BLaER1 (cell line): ENCODE measurements at regions not wholly inside any gene's neighbourhood (a gene's known extent, or its start where the extent isn't known, plus 50 kb on each side); places are given as distances from the start of the nearest gene placed in this dataset.

Source experiments
- H3K27ac ChIP-seq: shearing (Covaris generic); formaldehyde crosslinking; 2 replicates; pipeline ENCODE4 v1.8.1; 2022
- H3K27me3 ChIP-seq: shearing (Covaris generic); formaldehyde crosslinking; 2 replicates; pipeline ENCODE4 v1.8.1; 2022
- H3K36me3 ChIP-seq: shearing (Covaris generic); formaldehyde crosslinking; 2 replicates; pipeline ENCODE4 v1.8.1; 2022
- H3K4me1 ChIP-seq: shearing (Covaris generic); formaldehyde crosslinking; 2 replicates; pipeline ENCODE4 v1.8.1; 2022
- H3K4me2 ChIP-seq: shearing (Covaris generic); formaldehyde crosslinking; 2 replicates; pipeline ENCODE4 v1.8.1; 2022
- H3K4me3 ChIP-seq: shearing (Covaris generic); formaldehyde crosslinking; 2 replicates; pipeline ENCODE4 v1.8.1; 2022
- H3K9ac ChIP-seq: shearing (Covaris generic); formaldehyde crosslinking; 2 replicates; pipeline ENCODE4 v1.8.1; 2022
- H3K9me3 ChIP-seq: shearing (Covaris generic); formaldehyde crosslinking; 2 replicates; pipeline ENCODE4 v1.8.1; 2022
- H4K20me1 ChIP-seq: shearing (Covaris generic); formaldehyde crosslinking; 2 replicates; pipeline ENCODE4 v1.8.1; 2022
- Cebpa-rat ChIP-seq: shearing (Covaris generic); IDR thresholded peaks from 2 replicates; pipeline ENCODE4 v1.8.1; 2022

- Histone ChIP-seq H3K27ac (no peak overlapping the region), H4K20me1 (no peaks in the 10 kb centered on the region), H3K9me3 (no peaks in the 10 kb centered on the region), H3K9ac (no peak overlapping the region), H3K4me1 (no peaks in the 10 kb centered on the region), H3K4me3 (no peak overlapping the region), H3K27me3 (no peaks in the 10 kb centered on the region), H3K4me2 (no peak overlapping the region), H3K36me3 (no peaks in the 10 kb centered on the region)
- TF ChIP-seq Cebpa-rat: no peak
Observed at GRCh38 chr20:40191573-40191972, 497.5 kb downstream of the MAFB start.

GRCh38 chr20:40189621-40190020 is 499.4 kb downstream of the MAFB start:
- Histone ChIP-seq H3K27me3 (no peaks in the 10 kb centered on the region), H4K20me1 (no peaks in the 10 kb centered on the region), H3K4me1 (no peaks in the 10 kb centered on the region), H3K4me3 (no peak overlapping the region), H3K9ac (no peak overlapping the region), H3K36me3 (no peaks in the 10 kb centered on the region), H3K4me2 (no peak overlapping the region), H3K27ac (no peak overlapping the region), H3K9me3 (no peaks in the 10 kb centered on the region)
- no peak for TF ChIP-seq Cebpa-rat

GRCh38 chr20:40188319-40188718 is 500.7 kb downstream of the MAFB start:
- H3K4me1 ChIP-seq: no peaks in the 10 kb centered on the region
- H3K4me2 ChIP-seq: no peak overlapping the region
- no peaks in the 10 kb centered on the region for H3K9me3 ChIP-seq
- H3K4me3 ChIP-seq: no peak overlapping the region
- H4K20me1 ChIP-seq: no peaks in the 10 kb centered on the region
- H3K27me3 ChIP-seq: no peaks in the 10 kb centered on the region
- no peak overlapping the region for H3K9ac ChIP-seq
- TF ChIP-seq Cebpa-rat: no peak
- H3K27ac ChIP-seq: no peak overlapping the region
- no peaks in the 10 kb centered on the region for H3K36me3 ChIP-seq

- H3K9ac ChIP-seq: no peak overlapping the region
- no peaks in the 10 kb centered on the region for H4K20me1 ChIP-seq
- TF ChIP-seq Cebpa-rat: no peak
- H3K4me3 ChIP-seq: no peak overlapping the region
- no peaks in the 10 kb centered on the region for H3K9me3 ChIP-seq
- H3K4me1 ChIP-seq: no peaks in the 10 kb centered on the region
- H3K27ac ChIP-seq: no peak overlapping the region
- H3K27me3 ChIP-seq: no peaks in the 10 kb centered on the region
- H3K4me2 ChIP-seq: no peak overlapping the region
- H3K36me3 ChIP-seq: no peaks in the 10 kb centered on the region
Observed at GRCh38 chr20:40186826-40187225, 502.2 kb downstream of the MAFB start.

- no peak for TF ChIP-seq Cebpa-rat
- no peak overlapping the region for H3K4me2 ChIP-seq
- no peak overlapping the region for H3K4me3 ChIP-seq
- no peak overlapping the region for H3K27ac ChIP-seq
- H3K9ac ChIP-seq: no peak overlapping the region
- no peaks in the 10 kb centered on the region for H3K36me3 ChIP-seq
- no peaks in the 10 kb centered on the region for H4K20me1 ChIP-seq
- H3K9me3 ChIP-seq: no peaks in the 10 kb centered on the region
- no peaks in the 10 kb centered on the region for H3K27me3 ChIP-seq
- H3K4me1 ChIP-seq: no peaks in the 10 kb centered on the region
Observed at GRCh38 chr20:40181676-40182075, 507.4 kb downstream of the MAFB start.

- no peak overlapping the region for H3K4me3 ChIP-seq
- H3K9ac ChIP-seq: no peak overlapping the region
- no peak overlapping the region for H3K4me2 ChIP-seq
- TF ChIP-seq Cebpa-rat: no peak
- no peaks in the 10 kb centered on the region for H3K9me3 ChIP-seq
- no peaks in the 10 kb centered on the region for H4K20me1 ChIP-seq
- H3K4me1 ChIP-seq: no peaks in the 10 kb centered on the region
- no peaks in the 10 kb centered on the region for H3K36me3 ChIP-seq
- no peaks in the 10 kb centered on the region for H3K27me3 ChIP-seq
- H3K27ac ChIP-seq: no peak overlapping the region
Observed at GRCh38 chr20:40176098-40176841, 512.8 kb downstream of the MAFB start.

- Histone ChIP-seq H3K4me3 (no peak overlapping the region), H4K20me1 (no peaks in the 10 kb centered on the region), H3K9me3 (no peaks in the 10 kb centered on the region), H3K4me1 (no peaks in the 10 kb centered on the region), H3K27ac (no peak overlapping the region), H3K4me2 (no peak overlapping the region), H3K9ac (no peak overlapping the region), H3K27me3 (no peaks in the 10 kb centered on the region), H3K36me3 (no peaks in the 10 kb centered on the region)
- no peak for TF ChIP-seq Cebpa-rat
Observed at GRCh38 chr20:40175296-40175695, 513.7 kb downstream of the MAFB start.

- no peak for TF ChIP-seq Cebpa-rat
Observed at GRCh38 chr20:40173872-40174271, 515.2 kb downstream of the MAFB start.

GRCh38 chr20:40168981-40169620 is 519.9 kb downstream of the MAFB start:
- Histone ChIP-seq H3K4me3 (no peak overlapping the region), H3K27me3 (no peaks in the 10 kb centered on the region), H3K27ac (no peak overlapping the region), H3K4me2 (no peak overlapping the region), H3K36me3 (no peaks in the 10 kb centered on the region), H3K9ac (no peak overlapping the region), H3K9me3 (no peaks in the 10 kb centered on the region), H3K4me1 (no peaks in the 10 kb centered on the region), H4K20me1 (no peaks in the 10 kb centered on the region)
- no peak for TF ChIP-seq Cebpa-rat

More at GRCh38 chr20:40173872-40174271, 515.2 kb downstream of the MAFB start:
- no peaks in the 10 kb centered on the region for H3K4me1 ChIP-seq
- no peak overlapping the region for H3K9ac ChIP-seq
- H3K9me3 ChIP-seq: no peaks in the 10 kb centered on the region
- H3K36me3 ChIP-seq: no peaks in the 10 kb centered on the region
- no peak overlapping the region for H3K4me3 ChIP-seq
- no peak overlapping the region for H3K4me2 ChIP-seq
- no peaks in the 10 kb centered on the region for H4K20me1 ChIP-seq
- no peak overlapping the region for H3K27ac ChIP-seq
- H3K27me3 ChIP-seq: no peaks in the 10 kb centered on the region

- no peaks in the 10 kb centered on the region for H3K4me1 ChIP-seq
- TF ChIP-seq Cebpa-rat: no peak
- H3K27ac ChIP-seq: no peak overlapping the region
- no peak overlapping the region for H3K9ac ChIP-seq
- no peaks in the 10 kb centered on the region for H3K36me3 ChIP-seq
- no peak overlapping the region for H3K4me3 ChIP-seq
- no peaks in the 10 kb centered on the region for H4K20me1 ChIP-seq
- no peaks in the 10 kb centered on the region for H3K9me3 ChIP-seq
- H3K4me2 ChIP-seq: no peak overlapping the region
- no peaks in the 10 kb centered on the region for H3K27me3 ChIP-seq
Observed at GRCh38 chr20:40161391-40161790, 527.6 kb downstream of the MAFB start.
